ENCODE measurements at regions not wholly inside any gene's neighbourhood (a gene's known extent, or its start where the extent isn't known, plus 50 kb on each side); places are given as distances from the start of the nearest gene placed in this dataset.

GRCh38 chr14:51307551-51307950 lies 67.5 kb downstream of the TMX1 start:
- no peak for DNase-seq

GRCh38 chr14:51308866-51309265 lies 68.8 kb downstream of the TMX1 start:
- no peak for DNase-seq

- DNase-seq = no peak
These were observed 70.5 kb downstream of the TMX1 start for GRCh38 chr14:51310505-51310944.

- DNase-seq = no peak
These were observed 74.4 kb downstream of the TMX1 start for GRCh38 chr14:51314321-51315015.

- no peak for DNase-seq
These were observed 77.3 kb downstream of the TMX1 start for GRCh38 chr14:51317373-51317772.

GRCh38 chr14:51318813-51319597 lies 79.0 kb downstream of the TMX1 start:
- DNase-seq = peak; percentile 61

- DNase-seq = no peak
These were observed 81.0 kb downstream of the TMX1 start for GRCh38 chr14:51321036-51321435.

- no peak for DNase-seq
These were observed 83.4 kb downstream of the TMX1 start for GRCh38 chr14:51323492-51323891.

- DNase-seq = no peak
These were observed 87.3 kb downstream of the TMX1 start for GRCh38 chr14:51327376-51327775.

GRCh38 chr14:51328064-51328771 lies 88.2 kb downstream of the TMX1 start:
- DNase-seq = peak; percentile 71

GRCh38 chr14:51328772-51329353 lies 88.8 kb downstream of the TMX1 start:
- no peak for DNase-seq

- DNase-seq = no peak
These were observed 91.7 kb downstream of the TMX1 start for GRCh38 chr14:51331486-51332367.

- DNase-seq = no peak
These were observed 93.3 kb downstream of the TMX1 start for GRCh38 chr14:51333299-51333698.

GRCh38 chr14:51333901-51334521 lies 94.0 kb downstream of the TMX1 start:
- no peak for DNase-seq

GRCh38 chr14:51334566-51334965 lies 94.5 kb downstream of the TMX1 start:
- no peak for DNase-seq

GRCh38 chr14:51335531-51335930 lies 95.5 kb downstream of the TMX1 start:
- no peak for DNase-seq

- no peak for DNase-seq
These were observed 96.1 kb downstream of the TMX1 start for GRCh38 chr14:51335961-51336723.

- no peak for DNase-seq
These were observed 96.7 kb downstream of the TMX1 start for GRCh38 chr14:51336734-51337133.

GRCh38 chr14:51337520-51337919 lies 97.5 kb downstream of the TMX1 start:
- no peak for DNase-seq

- DNase-seq = no peak
These were observed 101.3 kb downstream of the TMX1 start for GRCh38 chr14:51341338-51341737.

- no peak for DNase-seq
These were observed 102.2 kb downstream of the TMX1 start for GRCh38 chr14:51342226-51342625.
